Esophagus (tissue), 2 donors: ENCODE measurements at regions not wholly inside any gene's neighbourhood (a gene's known extent, or its start where the extent isn't known, plus 50 kb on each side); places are given as distances from the start of the nearest gene placed in this dataset.
"Not testable (repeated sequence)": the region's sequence is repeated elsewhere in the genome, so short reads cannot be mapped to it uniquely, and the experiment has no call there.

Experiments
- H3K27ac ChIP-seq, 2 donors: one replicate each; pipeline ENCODE4 v1.5.1; 2013; ENCODE audit warnings: low read depth in 2 of 2, mild to moderate bottlenecking in 2 of 2, inconsistent platforms in 1 of 2, low read length in 1 of 2, moderate library complexity in 1 of 2
- H3K27me3 ChIP-seq, 2 donors: one replicate each; pipeline ENCODE4 v1.6.1; 2013; ENCODE audit warnings: low read length in 2 of 2, control low read depth in 1 of 2, mild to moderate bottlenecking in 1 of 2; ENCODE audit not compliant: insufficient read depth in 2 of 2, control insufficient read depth in 1 of 2
- H3K36me3 ChIP-seq, 2 donors: one replicate each; pipeline ENCODE4 v1.6.1; 2013; ENCODE audit warnings: low read length in 1 of 2; ENCODE audit not compliant: control insufficient read depth in 2 of 2, insufficient read depth in 2 of 2
- H3K4me1 ChIP-seq, 2 donors: one replicate each; pipeline ENCODE4 v1.6.1; 2013; ENCODE audit warnings: low read length in 1 of 2; ENCODE audit not compliant: control insufficient read depth in 2 of 2, insufficient read depth in 2 of 2
- H3K4me3 ChIP-seq, 2 donors: one replicate each; pipeline ENCODE4 v1.5.1; 2013; ENCODE audit warnings: low read length in 2 of 2, mild to moderate bottlenecking in 2 of 2, low read depth in 1 of 2, moderate library complexity in 1 of 2
- H3K9me3 ChIP-seq, 2 donors: one replicate each; pipeline ENCODE4 v1.6.1; 2013; ENCODE audit warnings: mild to moderate bottlenecking in 2 of 2, low read depth in 1 of 2, low read length in 1 of 2, moderate library complexity in 1 of 2; ENCODE audit not compliant: control insufficient read depth in 2 of 2, insufficient read depth in 1 of 2
- WGBS, 2 donors: extraction: QIAGEN DNeasy Blood & Tissue Kit; methylation state at CpG; one replicate each; pipeline ENCODE4 v1.1.7; 2013; 5-methylcytosine and 5-hydroxymethylcytosine counted together
- donor health status: healthy with polysubstance abuse.
- donor health status: Bipolar disorder and iron deficiency.

DNA sequence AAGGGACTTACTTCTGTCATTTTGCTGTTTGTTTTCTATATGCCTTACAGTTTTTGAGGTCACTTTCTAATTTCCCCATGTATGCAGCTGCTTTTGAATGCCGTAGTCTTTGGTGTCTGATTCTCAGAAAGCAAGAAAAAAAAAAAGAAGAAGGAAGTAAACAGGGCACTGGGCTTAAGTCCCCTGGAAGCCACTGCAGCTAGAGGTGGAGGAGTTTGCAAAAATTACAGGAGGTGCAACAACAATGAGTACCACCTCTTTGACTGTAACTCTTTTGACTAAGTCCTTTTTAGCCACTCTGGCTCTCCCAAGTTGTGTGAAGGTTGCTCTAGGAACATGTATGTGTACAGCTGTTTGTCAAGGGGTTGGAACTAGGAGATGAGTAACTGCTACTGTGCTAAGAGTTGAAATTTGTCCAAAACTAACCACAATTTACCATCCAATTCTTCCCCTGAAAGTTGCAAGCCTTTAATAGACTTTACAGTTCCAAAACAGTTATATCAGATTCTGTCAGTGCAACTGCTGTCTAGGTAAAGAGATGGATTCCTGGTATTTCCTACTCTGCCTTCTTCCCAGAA, 588.0 kb upstream of the LRRN3 start:
- Histone ChIP-seq H3K4me1 (no peaks in the 10 kb centered on the region), H3K36me3 (no peaks in the 10 kb centered on the region), H3K27ac (no peak overlapping the region), H3K27me3 (no peaks in the 10 kb centered on the region), H3K9me3 (no peaks in the 10 kb centered on the region), H3K4me3 (no peak overlapping the region)
- WGBS, 2 donors, result 65 to 74% methylated on average over 1 of the region's 1 CpG

DNA sequence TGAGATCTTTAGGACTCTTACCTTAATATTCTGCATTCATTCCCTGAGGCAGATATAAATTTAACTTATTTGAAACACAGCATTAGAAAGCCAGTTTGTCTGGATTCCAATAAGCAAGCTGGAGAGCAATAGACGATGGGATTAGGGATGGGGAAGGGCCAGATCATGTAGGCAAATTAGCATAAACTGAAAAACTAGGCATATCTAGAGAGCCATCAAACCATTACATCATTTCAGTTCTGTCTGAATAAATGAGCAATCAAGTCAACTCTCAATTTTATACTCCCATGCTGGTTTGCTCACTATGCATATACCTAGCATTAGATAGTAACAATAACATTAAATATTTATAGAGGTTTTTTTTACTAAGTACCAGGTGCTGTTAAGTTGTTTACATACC, 583.6 kb upstream of the LRRN3 start:
- H3K4me3 ChIP-seq, result no peak overlapping the region
- H3K36me3 ChIP-seq, result no peaks in the 10 kb centered on the region
- 37 to 48% methylated on average over 1 of the region's 1 CpG for WGBS, 2 donors
- no peaks in the 10 kb centered on the region for H3K27me3 ChIP-seq
- no peaks in the 10 kb centered on the region for H3K4me1 ChIP-seq
- no peaks in the 10 kb centered on the region for H3K9me3 ChIP-seq
- no peak overlapping the region for H3K27ac ChIP-seq

DNA sequence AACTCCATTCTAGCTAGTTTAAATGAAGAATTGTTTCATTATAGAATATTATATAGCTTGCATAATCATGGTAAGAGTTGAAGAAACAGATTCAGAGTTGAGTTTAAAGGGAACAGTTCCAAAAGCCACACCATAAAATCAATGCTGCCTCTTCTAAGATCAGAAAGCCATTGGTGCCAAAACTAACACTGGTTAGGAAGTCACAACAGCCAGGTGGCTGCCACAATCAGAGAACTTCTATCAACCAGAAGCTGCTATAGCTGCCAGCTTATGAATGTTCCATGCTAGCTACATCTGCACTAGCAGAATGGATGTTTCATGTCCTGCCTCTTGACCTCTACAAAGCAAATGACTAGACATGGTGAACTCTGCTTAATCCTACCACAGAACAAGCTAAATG, 583.1 kb upstream of the LRRN3 start:
- no peaks in the 10 kb centered on the region for H3K27me3 ChIP-seq
- no peak overlapping the region for H3K27ac ChIP-seq
- no peaks in the 10 kb centered on the region for H3K36me3 ChIP-seq
- H3K4me3 ChIP-seq, result no peak overlapping the region
- no peaks in the 10 kb centered on the region for H3K4me1 ChIP-seq
- no peaks in the 10 kb centered on the region for H3K9me3 ChIP-seq

DNA sequence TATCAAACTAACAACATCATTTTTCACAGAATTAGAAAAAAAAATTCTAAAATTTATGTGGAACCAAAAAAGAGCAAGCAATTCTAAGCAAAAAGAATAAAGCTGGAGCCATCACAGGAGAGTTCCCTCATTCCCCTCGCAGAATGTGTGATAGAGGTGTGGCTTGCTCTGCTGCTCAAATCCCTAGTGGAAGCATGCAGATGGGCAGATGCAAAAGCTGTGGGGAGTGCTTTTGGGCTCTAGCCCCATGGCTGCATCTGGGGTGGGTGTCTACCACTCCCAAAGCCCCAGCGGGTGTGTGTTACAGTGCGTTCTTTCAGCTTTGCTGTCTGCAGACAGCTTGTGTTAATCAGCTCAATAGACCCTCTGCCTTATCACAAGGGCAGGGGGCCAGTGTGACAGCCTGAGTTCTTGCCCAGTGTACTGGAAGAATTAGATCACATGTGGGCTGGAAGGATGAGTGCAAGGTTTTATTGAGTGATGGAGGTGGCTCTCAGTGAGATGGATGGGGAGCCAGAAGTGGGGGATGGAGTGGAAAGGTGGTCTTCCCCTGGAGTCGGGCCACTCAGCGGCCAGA, 575.9 kb upstream of the LRRN3 start:
- H3K4me3 ChIP-seq, H3K36me3 ChIP-seq, H3K9me3 ChIP-seq, H3K27me3 ChIP-seq, H3K4me1 ChIP-seq, H3K27ac ChIP-seq: not testable (repeated sequence)
- WGBS, 2 donors, result 52 to 53% methylated on average over 5 of the region's 5 CpGs

DNA sequence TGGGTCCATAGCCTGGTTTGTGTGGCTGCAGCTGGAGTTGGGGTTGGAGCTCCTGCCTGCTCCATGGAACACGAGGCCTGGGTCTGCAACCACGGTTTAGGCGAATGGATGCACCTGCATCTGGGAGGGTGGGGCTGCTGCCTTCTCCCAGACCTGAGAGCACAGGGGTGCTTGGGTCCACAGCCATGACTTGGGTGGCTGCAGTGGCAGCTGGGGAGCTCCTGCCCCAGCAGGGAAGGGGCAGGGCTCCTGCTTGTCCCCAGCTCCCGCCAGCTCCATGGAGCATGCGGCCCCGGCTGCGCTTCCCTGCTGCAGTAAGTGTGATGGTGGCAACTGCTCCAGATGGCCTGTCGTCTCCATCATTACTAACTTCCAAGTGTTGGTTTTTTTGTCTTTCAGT, 571.1 kb upstream of the LRRN3 start:
- WGBS, 2 donors, result 89 to 91% methylated on average over 8 of the region's 8 CpGs
- no peaks in the 10 kb centered on the region for H3K27me3 ChIP-seq
- H3K27ac ChIP-seq, result no peak overlapping the region
- H3K9me3 ChIP-seq, result peaks cover 0 to 6% of the 10 kb centered on the region in 2 donors
- no peaks in the 10 kb centered on the region for H3K4me1 ChIP-seq
- H3K4me3 ChIP-seq, result no peak overlapping the region
- H3K36me3 ChIP-seq, result no peaks in the 10 kb centered on the region

DNA sequence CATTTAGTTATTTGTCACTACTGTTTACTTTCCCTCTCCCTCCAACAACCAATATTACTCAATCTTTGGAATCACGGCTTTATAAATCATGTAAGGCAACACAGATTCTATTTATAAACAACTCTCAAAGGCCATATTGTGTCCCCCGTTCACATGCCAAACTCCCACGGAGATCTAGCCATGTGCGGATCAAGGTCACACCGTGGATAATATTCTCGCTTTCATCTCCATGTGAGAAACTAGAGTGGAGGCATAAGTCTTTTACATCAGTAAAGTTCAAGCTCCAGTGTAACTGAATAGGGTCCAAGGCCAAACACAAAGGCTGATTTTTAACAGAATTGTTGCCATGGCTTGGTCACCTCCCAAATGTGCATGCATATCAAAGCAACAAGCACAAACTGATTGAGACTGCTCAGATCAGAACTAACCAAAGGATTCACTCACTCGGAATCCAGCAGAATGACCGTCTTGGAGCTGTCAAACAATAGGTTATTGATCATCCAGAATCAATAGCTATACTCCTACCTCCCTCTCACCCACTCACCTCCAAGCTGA, 569.5 kb upstream of the LRRN3 start:
- H3K4me3 ChIP-seq, result no peak overlapping the region
- H3K9me3 ChIP-seq, result peaks cover 0 to 6% of the 10 kb centered on the region in 2 donors
- H3K27me3 ChIP-seq, result no peaks in the 10 kb centered on the region
- WGBS, 2 donors, result 69 to 80% methylated on average over 8 of the region's 8 CpGs
- H3K4me1 ChIP-seq, result no peaks in the 10 kb centered on the region
- H3K27ac ChIP-seq, result no peak overlapping the region
- no peaks in the 10 kb centered on the region for H3K36me3 ChIP-seq

DNA sequence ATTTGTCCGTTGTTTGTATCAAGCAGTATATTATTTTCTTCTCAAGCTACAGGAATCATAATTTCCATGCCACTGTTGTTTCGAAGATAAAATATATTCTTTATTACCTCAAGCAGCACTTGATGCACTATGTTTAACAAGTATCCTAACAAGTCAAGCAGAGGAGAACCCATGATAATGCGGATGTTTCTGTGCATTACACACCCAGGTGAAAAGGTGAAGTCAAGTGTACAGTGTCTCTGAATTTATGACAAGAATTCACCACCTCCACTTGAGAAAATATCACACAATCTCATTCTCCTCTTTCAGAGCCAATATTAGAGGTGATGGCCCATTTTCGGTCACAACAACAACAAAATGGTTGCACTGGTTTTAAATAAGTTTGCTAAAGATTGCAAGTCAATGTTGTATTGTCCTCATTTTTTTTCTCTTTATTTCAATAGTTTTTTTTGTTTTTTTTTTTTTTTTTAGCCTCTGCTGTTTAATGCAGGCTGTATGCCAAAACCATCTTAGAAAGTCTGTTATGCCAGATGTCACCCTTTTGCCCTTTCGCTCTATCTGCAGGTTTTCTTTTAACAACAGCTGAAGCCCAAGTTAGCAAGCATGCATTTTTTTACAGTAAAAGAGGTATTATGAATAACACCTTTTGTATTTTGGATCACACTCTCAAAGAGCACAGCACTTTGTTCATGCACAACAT, 568.7 kb upstream of the LRRN3 start:
- Histone ChIP-seq H3K4me3 (no peak overlapping the region), H3K4me1 (no peaks in the 10 kb centered on the region), H3K9me3 (peaks cover 0 to 6% of the 10 kb centered on the region in 2 donors), H3K27ac (no peak overlapping the region), H3K36me3 (no peaks in the 10 kb centered on the region), H3K27me3 (no peaks in the 10 kb centered on the region)
- 49 to 59% methylated on average over 5 of the region's 5 CpGs for WGBS, 2 donors

DNA sequence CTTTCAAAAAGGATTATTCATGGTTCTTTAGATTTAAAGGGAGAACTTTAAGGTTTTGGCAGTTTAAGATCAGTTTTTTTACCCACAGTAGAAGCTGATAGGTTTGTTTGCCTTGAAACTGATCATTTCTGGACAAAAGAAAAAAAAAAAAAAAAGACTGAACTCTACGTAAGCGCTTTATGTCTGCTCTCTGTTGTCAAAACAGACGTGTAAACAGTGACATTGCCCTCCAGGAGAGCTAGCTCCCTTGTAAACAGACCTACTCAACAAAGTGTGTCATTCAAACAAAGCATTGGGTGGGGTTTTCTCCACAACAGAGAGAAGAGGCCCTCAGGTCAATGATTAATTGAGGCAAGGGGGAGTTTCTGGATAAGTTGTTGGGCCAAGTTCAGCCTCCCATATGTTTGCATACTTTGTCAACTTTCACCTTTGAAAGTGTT, 568.1 kb upstream of the LRRN3 start:
- Histone ChIP-seq H3K4me1 (no peaks in the 10 kb centered on the region), H3K27me3 (no peaks in the 10 kb centered on the region), H3K36me3 (no peaks in the 10 kb centered on the region), H3K4me3 (no peak overlapping the region), H3K9me3 (peaks cover 0 to 6% of the 10 kb centered on the region in 2 donors), H3K27ac (no peak overlapping the region)
- 34 to 47% methylated on average over 3 of the region's 3 CpGs for WGBS, 2 donors

DNA sequence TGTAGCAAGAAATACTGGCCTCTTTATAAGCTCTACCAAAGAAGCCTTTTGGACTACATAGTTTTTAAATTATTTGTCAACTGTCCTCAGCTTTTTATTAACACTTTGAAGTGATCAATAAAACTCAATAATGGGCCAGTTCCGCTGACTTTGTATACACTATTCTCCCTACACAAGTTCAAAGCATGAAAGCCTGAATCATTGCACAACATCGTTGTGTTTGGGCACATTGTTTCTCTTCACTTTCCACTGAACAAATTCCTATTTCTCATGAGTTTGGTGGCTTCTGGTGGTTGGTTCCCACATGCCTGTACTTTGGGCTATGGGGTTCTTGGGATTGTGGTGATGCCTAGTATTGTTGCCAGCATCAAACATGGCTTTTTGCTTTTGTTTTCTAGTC, 561.8 kb upstream of the LRRN3 start:
- H3K27ac ChIP-seq, result no peak overlapping the region
- no peaks in the 10 kb centered on the region for H3K4me1 ChIP-seq
- H3K36me3 ChIP-seq, result no peaks in the 10 kb centered on the region
- no peaks in the 10 kb centered on the region for H3K9me3 ChIP-seq
- H3K27me3 ChIP-seq, result no peaks in the 10 kb centered on the region
- 87 to 88% methylated on average over 2 of the region's 2 CpGs for WGBS, 2 donors
- no peak overlapping the region for H3K4me3 ChIP-seq

DNA sequence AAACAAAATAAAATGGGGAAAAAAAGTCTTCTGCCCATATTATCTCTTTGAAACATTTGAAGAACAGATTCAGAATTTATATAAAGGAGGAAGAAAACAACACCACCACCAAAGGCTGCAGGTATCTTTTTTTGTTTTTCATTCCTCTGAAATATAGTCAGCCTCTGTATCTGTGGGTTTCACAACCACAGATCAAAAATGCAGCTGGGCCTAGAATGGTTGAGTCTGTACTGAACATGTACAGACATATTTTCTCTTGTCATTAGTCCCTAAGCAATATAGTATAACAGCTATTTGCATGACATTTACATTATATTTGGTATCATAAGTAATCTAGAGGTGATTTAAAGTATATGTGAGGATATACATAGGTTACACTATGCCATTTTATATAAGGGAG, 559.7 kb upstream of the LRRN3 start:
- Histone ChIP-seq H3K27ac (no peak overlapping the region), H3K9me3 (no peaks in the 10 kb centered on the region), H3K27me3 (no peaks in the 10 kb centered on the region), H3K4me1 (no peaks in the 10 kb centered on the region), H3K4me3 (no peak overlapping the region), H3K36me3 (no peaks in the 10 kb centered on the region)
